HG03139 (cell line): ENCODE measurements at regions not wholly inside any gene's neighbourhood (a gene's known extent, or its start where the extent isn't known, plus 50 kb on each side); places are given as distances from the start of the nearest gene placed in this dataset.

Source experiments
- ATAC-seq: cut with Tn5 transposase; IDR thresholded peaks from one replicate; pipeline ENCODE4 v1.9.1; 2021; ENCODE audit not compliant: unreplicated experiment

DNA sequence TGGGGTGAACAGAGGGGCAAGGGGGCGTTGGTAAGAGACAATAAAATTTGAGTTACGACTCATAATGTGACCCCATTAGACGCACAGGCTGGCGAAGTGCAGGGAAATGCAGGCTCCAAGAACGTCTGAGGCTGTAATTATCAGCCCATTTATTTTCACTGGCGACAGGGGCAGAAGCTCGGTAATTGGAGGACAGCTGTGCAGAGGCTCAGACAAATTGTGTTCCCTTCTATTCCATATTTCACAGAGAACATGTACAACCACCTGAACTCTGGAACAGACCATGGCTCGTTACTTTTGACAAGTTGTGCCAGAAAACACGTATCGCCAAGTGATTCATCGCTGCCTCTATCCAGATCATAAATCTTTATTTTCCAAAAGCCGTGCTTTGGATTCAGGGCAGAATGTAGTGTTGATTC, 137.3 kb upstream of the FRMD4A start:
- no peak for ATAC-seq

DNA sequence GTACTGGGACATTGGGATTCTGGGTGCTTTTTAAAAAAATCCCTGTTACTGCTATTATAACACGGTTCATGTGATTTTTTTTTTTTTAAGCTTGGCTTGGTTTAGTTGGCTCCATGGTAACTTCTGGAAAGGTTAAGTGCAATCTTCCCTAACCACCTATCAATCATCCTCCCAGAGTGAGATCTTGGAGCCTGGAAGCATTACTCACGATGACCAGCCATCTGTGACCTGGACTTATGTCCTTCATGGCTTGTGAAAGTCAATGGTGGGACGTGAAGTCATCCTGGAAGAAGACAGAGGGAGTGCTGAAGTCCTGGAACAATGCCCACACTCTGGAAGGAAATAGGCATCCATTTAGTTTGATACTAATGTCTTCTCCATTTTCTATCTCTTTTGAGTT, 135.5 kb upstream of the FRMD4A start:
- no peak for ATAC-seq

DNA sequence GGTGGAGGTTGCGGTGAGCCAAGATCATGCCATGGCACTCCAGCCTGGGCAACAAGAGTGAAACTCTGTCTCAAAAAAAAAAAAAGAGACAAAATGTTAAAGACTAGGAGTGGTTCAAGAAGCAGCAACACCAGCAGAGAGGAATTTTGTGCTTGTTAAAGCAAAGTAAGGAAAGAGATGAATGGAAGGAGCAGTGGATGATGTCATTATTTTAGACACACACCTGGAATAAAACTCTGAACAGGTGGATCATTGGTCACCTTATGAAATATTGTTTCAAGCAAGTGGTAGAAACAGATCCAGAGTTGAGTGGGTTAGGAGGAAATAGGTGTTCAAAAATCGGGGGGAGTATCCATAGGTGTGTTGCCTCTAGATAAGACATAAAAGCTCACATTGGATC, 129.7 kb upstream of the FRMD4A start:
- ATAC-seq, result no peak

DNA sequence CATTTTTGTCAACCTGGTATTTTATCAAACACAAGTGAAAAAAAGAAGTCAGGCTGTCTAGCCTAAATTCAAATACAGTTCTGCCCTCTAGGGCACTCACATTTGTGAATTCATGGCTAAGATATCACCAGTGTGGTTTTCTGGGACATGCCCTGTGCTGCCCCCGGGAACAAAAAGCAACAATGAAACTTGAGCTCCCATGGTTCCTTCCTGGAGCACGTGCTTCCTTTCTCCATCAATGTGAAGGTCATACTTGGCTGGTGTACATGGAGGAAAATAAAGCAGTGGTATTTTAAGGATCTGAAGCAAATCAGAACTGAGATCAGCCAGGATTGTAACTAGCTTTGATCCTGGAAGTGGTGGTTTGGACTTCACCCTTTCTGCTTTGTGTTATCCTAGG, 128.9 kb upstream of the FRMD4A start:
- ATAC-seq, result no peak

DNA sequence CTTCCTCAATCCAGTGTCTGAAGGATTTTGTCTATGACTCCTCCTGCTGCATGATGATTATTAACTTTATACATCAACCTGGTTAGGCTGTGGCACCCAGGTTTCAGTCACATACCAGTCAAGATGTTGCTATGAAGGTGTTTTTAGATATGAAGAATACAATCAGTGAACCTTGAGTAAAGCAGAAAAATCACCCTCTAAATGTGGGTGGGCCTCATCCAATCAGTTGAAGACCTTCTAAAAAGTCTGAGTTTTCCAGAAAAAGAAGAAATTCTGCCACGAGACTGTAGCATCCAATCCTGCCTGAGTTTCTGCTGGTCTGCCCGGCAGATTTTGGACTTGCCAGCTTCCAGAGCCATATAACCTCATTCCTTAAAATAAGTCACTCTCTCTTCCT, 126.1 kb upstream of the FRMD4A start:
- ATAC-seq, result no peak

DNA sequence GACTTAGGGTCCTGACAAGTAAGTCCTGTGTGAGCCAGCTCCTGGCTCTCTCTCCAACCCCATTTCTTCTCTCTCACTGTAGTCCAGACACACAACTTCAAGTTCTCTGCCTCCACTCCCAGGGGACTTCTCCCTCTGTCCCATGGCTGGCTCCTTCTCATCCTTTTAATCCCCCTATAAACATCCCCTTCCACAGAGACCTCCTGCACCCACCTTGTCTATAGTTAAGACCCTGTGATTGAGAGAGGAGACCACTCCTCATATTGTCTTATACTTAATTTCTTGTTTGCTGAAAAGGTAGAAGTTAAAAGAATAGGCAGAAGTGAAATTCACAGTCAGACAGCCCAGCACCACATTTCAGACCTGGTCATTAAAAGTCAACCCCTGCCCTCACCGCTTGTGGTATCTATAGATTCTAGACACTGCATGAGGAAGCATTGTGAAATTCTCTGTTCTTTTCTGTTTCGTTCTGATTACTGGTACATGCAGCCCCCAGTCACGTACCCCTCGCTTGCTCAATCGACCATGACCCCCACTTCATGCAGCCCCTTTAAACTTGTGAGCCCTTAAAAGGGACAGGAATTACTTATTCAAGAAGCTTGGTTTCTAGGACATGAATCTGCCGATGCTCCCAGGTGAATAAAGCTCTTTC, 125.6 kb upstream of the FRMD4A start:
- ATAC-seq, result no peak

DNA sequence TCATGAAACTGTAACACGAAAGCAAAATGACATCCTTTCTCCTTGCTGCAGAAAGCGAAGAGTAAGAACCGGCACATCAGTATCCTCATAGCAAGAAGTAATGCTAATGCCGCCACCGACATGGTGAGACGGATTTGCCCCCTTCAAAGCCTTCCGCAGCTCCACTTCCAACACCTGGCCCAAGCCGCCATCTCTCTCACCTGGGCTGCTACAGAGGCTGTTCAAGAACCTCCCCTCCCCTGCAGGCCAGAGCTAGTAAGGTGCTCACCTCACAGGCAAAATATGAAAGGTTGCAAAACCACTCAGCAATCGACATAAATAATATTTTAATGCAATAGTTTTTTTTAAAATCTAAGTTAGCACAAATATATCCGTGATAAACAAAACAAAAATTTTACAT, 123.9 kb upstream of the FRMD4A start:
- no peak for ATAC-seq

DNA sequence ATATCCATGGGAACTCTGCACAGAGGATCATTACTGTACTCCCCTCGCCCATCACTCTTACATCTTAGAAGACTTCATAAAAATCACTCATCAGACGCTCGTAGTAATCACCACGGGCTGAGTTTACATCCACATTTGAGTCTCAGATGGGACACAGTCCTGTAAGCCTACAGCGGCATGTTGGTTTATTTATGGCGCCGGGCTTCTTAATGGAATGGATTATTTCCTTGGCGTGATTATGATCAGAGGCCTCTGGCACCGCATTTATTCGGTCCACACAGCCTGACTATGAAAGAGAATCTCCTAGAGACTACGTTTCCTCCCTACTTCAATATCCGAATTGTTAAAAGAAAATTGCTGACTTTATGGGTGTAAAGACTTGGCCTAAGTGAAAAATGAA, 123.5 kb upstream of the FRMD4A start:
- ATAC-seq, result no peak

DNA sequence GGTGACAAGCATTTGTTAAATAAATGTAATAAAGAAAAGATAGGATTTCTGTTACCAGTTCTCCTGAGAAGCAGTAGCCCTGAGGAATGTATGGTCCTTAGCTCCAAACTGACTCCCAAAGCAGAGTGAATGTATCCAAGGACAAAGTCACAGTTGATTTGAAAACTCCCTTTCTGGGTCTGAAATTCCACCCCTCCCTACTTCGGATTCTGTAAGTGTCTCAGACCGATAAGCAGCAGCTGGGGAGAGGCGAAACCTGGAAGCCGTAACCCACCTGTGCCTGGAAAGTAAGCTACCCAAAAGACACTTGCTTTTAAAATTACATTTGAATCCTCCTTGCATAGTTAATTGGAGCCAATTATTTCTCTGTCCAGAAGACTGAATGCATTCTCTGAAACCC, 122.9 kb upstream of the FRMD4A start:
- no peak for ATAC-seq

DNA sequence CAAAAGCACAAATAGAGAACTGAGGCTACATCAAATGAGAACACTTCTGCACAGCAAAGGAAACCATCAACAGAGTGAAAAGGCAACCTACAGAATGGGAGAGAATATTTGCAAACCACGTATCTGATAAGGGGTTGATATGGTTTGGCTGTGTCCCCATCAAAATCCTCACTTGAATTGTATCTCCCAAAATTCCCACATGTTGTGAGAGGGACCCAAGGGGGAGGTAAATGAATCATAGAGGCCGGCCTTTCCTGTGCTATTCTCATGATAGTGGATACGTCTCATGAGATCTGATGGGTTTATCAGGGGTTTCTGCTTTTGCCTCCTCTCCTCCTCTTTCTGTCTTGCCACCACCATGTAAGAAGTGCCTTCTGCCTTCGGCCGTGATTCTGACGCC, 120.6 kb upstream of the FRMD4A start:
- ATAC-seq, result no peak

DNA sequence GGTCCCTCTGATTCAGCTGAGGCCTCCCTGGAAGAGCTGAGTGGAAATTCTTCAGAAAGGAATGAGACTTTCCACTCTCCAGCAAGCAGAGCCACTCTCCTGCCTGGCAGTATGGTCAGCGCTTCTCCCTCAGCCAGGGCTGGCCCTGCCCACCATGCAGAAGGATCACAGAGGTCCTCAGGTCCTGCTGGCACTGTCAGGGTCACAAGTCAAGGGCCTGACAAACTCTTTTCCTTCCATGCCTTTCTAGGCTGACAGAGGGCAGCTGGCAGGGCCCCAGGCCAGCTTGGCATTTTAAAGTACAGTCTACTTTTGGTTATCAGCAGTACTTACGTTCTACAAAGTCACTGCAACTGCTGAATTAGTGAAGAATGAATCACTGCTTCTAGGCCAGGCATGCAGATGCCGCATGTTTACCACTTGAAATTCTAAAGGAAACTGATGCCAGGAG, 119.3 kb upstream of the FRMD4A start:
- no peak for ATAC-seq

DNA sequence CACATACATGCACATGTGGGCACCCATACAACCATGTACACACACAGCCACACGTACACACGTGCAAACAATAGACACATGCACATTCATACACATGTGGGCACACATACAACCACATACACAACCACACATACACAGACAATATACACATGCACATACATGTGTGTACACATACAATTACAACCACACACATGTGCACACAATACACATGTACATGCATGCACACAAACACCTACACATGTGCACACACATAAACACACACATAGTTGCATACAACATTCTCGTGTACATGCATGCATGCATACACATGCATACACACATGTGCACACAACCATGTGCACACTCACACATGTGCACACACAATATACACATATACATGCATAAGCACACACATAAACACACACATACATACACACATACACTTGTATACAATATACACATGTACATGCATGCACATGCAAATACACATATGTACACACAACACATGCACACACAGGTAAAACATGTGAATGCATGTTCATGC, 118.6 kb upstream of the FRMD4A start:
- ATAC-seq, result no peak

DNA sequence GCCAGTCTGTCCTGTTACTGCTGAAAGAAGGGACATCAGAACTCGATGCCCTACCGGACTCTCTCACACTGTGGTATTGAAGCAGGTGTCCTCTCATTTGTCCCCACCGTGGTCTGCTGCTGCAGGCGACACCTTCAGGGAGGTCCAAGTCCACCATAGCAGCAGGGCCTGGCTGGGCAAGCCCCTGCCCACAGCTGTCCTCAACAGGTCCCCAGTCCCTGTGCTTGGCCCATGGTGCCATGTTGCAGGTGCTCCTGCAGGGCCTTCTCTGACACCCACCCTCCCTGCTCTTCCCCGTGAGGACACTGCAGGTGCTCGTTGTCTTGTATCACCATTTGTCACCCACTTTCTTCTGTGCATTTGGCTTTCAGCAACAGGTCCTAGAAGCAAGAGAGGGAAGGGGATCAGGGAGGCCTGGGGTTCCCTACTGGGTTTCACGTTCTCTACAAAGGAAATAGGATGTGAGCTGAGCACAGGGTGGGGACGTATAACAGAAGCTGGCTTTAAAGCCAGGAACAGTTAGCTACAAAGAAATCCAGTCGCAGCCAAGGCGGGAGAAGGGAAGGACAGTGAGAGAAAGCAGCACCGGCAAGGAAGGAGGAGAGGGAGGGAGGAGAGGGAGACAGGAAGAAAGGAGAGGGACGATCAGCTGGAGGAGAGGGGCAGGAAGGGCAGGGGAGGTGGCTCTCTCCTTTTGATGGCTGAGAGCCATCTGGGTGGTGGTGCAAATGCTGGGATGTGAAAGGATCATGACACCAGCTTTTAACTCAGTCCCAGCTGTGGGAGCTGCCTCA, 117.7 kb upstream of the FRMD4A start:
- ATAC-seq, result no peak

DNA sequence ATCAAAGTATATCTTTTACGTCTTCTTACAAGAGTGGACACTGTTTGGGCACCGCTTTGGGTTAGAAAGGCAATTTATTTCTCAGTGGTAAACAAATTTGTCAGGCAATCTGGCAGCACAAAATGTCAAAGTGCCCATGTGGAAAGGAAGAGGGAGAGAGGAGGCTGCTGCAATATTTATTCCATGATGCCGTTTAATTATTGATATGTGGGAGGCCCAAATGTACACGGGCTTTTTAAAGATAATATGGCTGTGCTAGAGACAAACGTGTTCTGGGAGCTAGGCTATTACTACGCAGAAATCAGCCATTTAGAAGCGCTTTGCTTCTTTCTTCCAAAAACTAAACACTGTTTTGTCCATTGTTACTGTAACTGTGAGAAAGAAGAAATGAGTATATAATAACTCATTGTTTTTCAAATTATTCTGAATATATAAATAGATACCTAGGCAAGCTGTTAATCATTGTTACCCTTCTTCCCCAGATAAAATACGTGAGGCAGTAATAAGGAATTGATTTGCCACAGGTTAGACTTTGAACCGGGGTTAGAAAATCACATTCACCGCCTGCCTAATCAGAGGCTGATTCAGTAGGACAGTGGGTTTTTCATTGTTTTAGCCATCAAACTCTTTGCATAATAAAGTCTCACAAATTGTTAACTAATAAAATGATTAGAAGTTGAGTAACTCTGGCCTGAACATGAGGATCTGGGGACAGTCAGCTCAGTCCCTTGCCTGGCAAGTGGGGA, 116.5 kb upstream of the FRMD4A start:
- ATAC-seq, result no peak

DNA sequence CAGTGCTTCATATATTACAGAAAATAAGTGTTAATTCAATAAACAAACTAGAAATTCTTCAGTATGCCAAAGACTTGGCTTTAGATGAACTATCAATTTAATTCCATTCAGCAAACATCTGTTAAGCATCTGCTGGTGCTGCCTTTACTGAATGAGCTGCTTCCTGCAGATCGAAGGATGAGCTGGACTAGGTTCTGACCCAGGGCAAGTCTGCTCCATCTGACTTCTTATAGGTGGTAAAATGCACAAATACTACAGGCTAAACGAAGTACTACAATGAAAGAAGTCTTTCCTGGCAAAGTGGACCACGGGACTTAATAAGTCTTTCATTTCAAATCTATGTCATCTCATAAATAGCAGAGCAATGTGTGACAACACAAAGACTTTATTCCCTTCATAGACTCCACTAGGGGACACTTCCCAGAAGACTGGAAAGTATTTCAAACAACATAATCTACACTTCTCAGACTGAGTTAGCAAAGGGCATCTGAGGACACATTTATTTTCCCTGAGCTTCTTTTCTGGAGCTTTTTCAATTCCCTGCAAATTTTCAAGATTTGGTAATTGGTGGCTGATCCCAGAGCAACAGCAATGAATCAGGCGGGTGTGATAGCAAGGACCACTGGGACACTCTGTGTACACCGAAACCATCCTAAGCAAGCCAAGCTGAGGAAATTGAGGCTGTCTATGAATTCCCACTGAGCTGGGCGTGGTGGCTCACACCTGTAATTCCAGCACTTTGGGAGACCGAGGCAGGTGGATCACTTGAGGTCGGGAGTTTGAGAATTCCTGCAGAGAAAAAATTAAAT, 108.9 kb upstream of the FRMD4A start:
- no peak for ATAC-seq

DNA sequence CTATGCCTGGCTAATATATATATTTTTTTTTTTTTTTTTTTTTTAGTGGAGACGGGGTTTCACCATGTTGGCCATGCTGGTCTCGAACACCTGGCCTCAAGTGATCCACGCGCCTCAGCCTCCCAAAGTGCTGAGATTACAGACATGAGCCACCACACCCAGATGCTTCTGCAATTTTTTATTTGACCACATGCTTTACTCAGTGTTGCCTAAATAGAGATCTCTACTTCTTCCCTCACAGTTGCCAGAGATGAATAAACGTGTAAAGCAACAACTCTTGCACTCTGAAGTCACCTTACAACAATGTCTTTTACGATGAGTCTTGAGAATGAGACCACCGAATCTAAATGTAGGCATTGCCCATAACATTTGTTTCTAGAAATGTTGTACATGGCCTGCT, 107.9 kb upstream of the FRMD4A start:
- no peak for ATAC-seq

DNA sequence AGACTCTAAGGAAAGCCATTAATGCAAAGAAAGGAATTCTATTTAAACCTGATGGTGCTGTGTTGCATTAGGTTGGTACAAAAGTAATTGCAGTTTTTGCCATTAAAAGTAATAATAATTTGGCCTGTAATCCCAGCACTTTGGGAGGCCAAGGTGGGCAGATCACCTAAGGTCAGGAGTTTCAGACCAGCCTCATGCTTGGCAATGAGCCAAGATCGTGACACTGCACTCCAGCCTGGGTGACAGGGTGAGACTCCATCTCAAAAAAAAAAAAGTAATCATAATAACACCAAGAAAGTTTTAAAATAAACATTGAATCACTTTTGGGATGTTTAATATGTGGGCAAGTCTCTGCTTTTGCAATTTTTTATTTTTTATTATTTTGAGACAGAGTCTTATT, 107.3 kb upstream of the FRMD4A start:
- ATAC-seq, result no peak

DNA sequence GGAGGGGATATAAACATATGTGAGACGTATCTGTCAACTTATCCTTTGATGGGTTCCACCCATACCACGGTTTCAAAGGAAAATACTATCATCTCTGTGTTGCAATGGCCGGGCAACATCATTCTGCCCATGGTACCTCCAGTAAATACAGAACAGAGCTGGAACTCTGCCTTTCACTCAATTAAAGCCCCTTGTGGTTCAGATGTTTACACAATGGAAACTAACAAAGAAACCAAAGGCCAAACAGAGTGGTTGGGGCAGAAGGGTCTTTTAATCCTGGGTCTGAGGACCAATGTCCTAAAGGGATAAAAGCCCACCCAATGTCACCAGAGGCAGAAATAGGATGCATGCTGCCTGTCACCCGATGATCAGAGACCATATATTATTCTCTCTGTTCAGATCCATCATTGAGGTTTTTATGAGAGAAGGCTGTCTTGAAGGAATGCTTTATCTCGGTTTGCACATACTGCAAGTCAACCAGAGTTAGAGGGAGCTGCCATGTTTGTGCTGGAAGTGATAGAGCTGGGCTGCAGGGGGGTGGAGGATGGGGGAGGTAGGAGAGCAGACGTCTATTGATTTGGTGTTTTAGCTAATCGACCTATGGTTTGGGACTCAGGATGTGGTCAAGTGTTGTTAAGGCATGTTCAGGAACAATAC, 105.4 kb upstream of the FRMD4A start:
- ATAC-seq, result no peak

DNA sequence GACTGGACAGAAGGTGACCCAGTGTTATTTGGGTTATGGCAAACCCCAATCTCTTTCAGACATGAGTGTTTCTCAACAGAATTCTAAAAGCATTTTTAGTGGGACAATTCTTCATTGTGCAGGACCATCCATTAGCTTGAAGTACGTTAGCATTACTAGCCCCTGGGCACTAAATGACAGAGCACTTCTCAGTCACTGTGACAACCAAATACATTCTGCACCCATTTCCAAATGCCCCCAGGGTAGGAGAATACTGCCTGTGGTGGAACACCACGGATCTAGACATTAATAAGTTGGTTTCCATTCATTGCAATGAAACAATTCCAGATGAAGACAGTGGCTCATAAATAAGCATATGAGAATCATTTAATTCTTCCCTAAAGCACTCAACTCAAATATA, 102.4 kb upstream of the FRMD4A start:
- no peak for ATAC-seq

DNA sequence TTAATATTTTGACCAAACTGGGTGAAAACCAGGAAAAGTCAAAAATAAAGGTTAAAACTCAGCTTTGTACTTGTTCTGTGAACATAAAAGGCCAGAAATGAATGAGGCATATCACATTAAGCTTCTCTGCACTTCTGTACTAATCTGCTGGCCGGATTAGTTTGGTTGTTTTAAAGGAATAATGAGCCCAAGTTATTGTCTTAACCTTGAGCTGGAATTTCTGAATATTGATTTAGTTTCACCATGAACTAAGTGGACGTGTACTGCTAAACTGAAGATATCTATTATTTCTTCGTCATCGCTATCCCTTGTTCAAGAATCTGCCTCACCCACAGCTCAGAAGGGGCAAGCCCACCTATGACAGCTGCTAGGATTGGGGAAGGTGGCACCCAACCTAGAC, 101.1 kb upstream of the FRMD4A start:
- no peak for ATAC-seq
